NCI-H1930 (cell line): ENCODE measurements at regions not wholly inside any gene's neighbourhood (a gene's known extent, or its start where the extent isn't known, plus 50 kb on each side); places are given as distances from the start of the nearest gene placed in this dataset.

Experiments
- DNase-seq, 2 experiments: peaks; one replicate each; lab custom pipeline; 2025; lab: John Stamatoyannopoulos, UW

DNA sequence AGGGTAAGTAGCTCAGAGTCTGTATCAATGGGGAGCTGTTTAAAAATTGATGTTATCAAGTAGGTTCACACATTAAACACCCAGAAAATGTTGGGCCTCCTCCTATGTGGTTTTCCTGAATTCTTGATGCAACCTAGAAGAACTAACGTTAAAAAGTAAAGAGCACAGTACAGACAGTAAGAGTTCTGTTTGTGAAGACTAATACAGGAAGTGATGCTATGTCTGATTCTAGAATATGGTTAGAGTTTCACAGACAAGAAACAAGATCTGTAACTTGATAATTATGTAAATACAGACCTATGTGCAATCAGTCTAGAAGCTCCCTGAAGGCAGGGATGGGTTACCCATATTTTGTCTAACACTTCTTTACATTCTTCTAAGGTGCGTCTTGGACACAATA, 214.9 kb upstream of the BTG1 start:
- no peak for DNase-seq

DNA sequence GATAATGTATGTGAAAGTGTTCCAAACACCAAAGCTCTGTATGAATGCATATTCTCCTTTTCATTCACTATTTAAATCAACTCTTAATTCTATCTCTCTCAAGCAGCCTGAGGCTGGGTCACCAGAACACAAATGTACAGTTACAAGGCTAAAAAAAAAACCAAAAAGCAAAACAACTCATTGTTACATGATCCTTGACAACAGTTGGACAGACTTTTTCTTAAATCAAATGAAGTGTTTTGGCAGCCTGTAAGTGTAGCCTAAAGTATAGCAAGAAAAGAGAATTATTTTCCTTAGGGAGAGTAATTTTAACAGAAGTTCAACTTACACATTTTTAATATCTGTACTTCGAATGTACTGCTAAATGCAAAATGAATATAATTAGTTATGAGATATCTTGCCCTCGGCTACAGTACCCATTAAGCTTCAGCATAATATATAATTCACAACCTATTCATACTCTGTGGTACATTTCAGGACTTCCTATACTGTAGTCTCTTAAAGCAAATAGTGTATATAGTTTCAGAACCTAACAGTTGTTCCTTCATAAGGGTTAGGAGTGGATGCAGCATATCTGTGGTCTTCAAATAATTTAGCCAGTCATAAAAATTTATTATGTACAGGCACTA, 214.0 kb upstream of the BTG1 start:
- no peak for DNase-seq

DNA sequence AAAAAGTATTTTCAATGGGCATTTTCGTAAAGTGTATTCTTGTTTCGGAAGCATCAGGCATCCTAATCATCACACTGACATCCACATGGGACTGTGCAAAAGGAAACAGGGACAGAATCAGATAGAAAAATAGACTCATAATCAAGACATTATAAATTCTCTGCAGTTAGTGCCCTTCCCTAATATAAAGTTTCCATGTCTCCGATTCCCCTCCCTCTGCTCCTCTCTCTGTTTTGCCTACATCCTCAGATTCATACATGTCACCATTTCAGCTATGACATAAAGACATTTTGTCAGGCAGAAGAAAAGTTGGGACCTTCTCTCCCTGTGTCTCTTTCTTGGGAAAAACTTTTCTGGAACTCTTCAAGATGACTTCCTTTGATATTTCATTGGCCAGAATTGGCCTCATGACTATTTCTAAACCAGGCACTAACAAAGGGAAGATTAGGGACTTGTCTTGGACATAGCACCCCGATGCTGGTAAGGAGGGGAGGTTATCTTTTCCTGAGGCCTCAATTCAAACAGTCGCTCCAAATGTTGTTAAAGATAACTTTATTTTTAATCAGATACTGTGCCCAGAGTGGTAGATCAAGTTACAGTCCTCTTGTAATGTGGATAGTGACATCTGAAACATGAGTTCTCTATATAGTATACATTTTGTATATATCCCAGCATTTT, 212.1 kb upstream of the BTG1 start:
- no peak for DNase-seq

- no peak for DNase-seq
These were observed 210.8 kb upstream of the BTG1 start for GRCh38 chr12:92356425-92356824.

- DNase-seq = no peak
These were observed 204.0 kb upstream of the BTG1 start for GRCh38 chr12:92349635-92350034.

GRCh38 chr12:92342574-92342973, 196.9 kb upstream of the BTG1 start:
- no peak for DNase-seq

- no peak for DNase-seq
These were observed 195.5 kb upstream of the BTG1 start for GRCh38 chr12:92341065-92341668.

- no peak for DNase-seq
These were observed 194.9 kb upstream of the BTG1 start for GRCh38 chr12:92340441-92341064.

DNA sequence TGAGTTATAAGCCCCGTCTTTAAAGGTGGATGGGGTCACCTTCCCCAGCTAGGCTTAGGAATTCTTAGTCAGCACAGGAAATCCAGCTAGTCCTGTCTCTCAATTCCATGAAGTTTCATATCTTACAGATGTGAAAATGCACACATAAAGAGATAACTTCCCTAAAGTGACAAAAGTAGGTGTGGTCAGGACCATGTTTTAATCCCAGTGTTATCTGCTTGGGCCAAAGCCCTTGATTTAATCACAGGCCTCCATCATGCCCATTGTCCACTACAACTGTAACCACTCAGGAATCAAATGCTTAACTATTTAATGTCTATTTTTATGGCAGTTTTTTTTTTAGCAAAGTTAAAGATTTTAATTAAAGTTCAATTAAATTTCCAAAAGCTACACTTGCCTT, 194.4 kb upstream of the BTG1 start:
- DNase-seq = no peak

DNA sequence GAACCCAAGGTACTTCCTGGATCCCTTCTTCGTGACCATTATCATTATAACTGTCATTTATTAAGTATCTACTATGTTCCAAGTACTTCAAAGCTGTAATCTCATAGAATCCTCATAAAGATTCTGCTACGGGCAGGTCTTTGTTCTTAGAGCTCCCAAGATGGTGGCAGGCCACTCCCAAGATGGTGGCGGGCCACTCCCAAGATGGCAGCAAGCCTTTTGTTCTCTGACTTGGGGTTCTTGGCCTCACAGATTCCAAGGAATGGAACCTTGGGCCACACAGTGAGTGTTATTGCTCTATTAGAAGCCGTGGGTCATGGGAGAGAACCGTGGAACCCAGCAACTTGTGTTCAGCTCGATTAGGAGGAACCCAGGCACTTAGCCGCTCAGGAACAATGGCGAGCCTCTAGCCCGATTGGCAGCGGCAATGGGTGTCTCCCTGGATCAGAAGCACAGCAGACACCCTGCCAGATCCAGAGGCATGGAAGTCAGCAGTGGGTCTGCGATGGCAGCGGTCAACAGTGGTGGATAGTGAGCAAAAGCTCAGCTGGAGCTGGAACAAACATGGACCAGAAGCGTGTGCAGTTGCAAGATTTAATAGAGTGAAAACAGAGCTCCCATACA, 193.7 kb upstream of the BTG1 start:
- DNase-seq = no peak

DNA sequence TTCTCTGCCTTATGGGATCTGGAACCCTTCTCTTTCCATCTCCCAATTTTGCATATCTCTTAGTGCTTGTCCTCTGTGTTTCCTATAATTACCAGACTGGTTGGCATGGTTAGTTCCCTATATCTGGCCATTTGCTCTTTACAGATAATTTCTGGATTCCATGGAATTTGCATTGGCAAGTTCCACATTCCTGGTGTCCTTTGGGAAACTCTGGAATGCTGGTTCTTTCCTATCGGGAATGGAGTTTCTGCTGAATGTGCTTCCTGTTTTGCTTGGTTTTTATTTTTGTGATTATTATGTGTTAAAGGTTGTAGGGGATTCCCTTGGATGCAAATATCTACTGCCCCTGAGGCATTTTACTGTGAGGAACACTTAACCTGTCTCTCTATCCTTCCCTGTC, 193.0 kb upstream of the BTG1 start:
- no peak for DNase-seq

GRCh38 chr12:92338102-92338501, 192.5 kb upstream of the BTG1 start:
- no peak for DNase-seq

DNA sequence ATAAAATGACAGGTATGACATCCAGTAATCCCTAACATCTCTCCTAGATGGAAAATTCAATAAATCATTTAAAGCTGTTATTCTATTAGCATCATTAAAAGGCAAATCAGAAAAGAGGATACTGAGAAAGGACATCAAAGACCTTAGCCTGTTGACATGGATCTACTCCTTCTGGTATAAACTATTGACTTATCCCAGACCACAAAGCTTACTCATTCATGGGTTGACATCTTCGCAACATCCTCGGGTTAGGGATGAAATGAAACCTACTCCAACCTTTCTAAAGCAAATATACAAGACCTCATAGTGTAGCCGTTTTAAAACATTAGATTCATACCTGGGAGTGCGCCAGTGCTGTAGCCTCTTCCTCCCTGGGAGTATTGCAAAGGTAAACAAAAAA, 191.5 kb upstream of the BTG1 start:
- no peak for DNase-seq

DNA sequence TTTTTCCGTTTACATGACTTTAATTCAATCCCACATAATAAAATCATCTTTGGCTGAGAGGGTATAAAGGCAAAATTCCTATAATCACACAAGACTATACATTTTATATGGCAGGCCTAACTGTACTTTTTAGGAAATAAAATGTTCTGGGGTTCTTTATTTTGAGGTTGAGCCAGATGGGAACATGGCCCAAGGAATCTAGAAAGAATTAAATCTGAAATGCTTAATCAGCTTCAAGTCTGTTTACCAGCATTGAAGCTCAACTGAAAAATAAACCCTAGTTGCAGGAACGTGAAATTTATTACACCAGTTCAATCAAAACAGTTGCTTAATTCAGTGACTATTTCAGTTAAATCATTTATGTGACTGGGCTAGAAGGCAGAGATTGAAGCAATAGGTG, 191.0 kb upstream of the BTG1 start:
- no peak for DNase-seq

DNA sequence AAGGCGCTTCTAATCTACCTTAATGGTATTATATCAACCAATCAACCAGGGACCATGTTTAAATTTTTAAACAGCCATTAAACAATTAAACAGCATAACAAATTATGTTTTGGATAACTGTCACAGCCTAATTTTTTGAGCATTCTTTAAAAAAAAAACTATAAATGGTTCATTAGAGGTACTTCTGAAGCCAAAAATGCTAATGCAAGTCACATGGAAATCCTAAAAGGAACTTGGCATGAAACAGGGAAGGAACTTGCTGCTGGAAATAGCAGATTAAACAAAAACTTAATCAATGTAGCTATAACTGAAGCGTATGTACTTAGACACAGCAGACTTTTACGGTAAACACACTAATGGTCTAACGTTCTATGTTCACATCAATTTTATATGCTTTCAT, 190.2 kb upstream of the BTG1 start:
- DNase-seq = no peak

- DNase-seq = no peak
These were observed 188.9 kb upstream of the BTG1 start for GRCh38 chr12:92334552-92334951.

DNA sequence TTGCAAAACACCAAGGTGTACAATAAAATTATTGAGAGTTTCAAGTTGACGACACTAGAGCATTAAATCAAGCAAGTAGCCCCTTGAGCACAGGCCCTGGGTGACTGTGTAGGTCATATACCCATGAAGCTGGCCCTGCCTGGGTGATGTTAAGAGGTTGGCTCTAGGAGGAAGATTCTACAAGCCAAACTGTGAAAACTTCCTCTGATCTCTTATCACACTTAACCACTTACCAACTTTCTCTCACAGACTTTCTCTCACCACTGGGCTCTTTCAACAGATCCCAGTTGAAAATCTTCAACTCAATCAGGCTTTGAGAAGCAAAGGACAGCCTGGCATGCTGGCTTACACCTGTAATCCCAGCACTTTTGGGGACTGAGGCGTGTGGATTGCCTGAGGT, 186.9 kb upstream of the BTG1 start:
- no peak for DNase-seq

- no peak for DNase-seq
These were observed 185.7 kb upstream of the BTG1 start for GRCh38 chr12:92331383-92331782.

DNA sequence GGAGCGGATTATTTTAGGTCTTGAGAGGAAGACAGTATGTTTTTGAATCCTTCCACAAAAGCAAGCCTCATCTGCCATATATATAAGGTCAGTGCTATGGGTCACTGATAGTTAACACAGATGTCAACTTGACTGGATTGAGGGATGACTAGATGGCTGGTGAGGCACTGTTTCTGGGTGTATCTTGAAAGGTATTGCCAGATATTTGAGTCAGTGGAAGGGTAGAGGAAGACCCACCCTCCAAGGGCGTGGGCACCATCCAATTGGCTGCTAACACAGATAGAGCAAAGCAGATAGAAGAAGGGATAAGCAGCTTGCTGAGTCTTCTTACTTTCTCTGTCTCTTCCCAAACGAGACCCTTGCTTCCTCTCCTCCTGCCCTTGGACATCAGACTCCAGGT, 185.0 kb upstream of the BTG1 start:
- no peak for DNase-seq

- no peak for DNase-seq
These were observed 181.2 kb upstream of the BTG1 start for GRCh38 chr12:92326877-92327276.

- no peak for DNase-seq
These were observed 179.3 kb upstream of the BTG1 start for GRCh38 chr12:92324849-92325500.

DNA sequence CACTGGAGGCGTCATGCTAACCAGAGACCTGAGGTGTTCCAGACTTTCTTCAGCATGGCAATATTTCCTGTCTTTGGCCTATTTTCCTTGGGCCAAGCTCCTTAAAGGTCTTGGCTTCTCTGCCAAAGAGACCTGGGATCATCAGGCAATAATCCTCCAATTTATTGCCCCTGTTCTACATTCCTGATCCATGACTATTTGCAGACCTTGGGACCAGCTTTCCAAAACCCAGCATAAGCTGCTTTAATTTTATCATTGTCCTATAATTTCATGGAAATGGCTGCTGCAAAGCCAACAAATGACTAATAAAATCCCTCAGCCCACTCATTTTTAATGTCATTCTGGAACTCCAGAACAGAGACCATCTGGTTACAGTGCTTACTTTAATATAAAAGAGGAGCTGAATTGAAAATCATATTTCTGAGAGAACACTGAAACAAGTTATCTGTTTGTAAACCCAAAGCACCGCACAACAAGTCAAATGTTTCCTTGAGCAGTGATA, 166.9 kb upstream of the BTG1 start:
- no peak for DNase-seq
